ENCODE measurements at regions not wholly inside any gene's neighbourhood (a gene's known extent, or its start where the extent isn't known, plus 50 kb on each side); places are given as distances from the start of the nearest gene placed in this dataset.

DNA sequence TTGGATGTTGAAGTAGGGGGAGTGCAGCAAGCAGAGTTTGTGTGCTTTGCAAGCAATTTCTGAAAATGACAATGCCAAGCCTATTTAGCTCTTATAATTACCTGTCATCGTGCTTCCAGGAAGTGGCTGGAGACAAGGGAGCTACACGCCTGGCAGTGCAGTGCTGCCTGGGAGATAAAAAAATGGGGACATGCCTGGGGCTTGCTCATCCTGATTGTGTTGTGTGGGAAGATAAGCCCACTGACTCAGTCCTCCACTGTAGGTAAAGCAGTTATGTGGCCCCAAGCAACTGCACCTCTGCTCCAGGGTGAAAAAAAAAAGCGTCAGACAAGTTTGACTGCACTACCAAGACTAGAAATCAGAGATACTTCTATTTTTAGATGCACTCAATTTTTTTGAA lies 396.9 kb upstream of the NXPH2 start:
- no peaks in the 10 kb centered on the region for H3K27me3 ChIP-seq (ENCODE audit: insufficient read depth, low read length)
- H3K4ac ChIP-seq (ENCODE audit: low read depth, low read length) = no peak overlapping the region
- no peak overlapping the region for H3T11ph ChIP-seq (ENCODE audit: low read length)
- no peak overlapping the region for H2AFZ ChIP-seq (ENCODE audit: low read length)
- no peak overlapping the region for H3K18ac ChIP-seq (ENCODE audit: insufficient read length, low read depth, low read length)
- no peak overlapping the region for H4K91ac ChIP-seq (ENCODE audit: insufficient read length, low read depth, low read length)
- H2BK5ac ChIP-seq (ENCODE audit: insufficient read length, low read length) = no peak overlapping the region
- no peak overlapping the region for H4K5ac ChIP-seq (ENCODE audit: insufficient read length, low read depth, low read length)
- H3K4me2 ChIP-seq (ENCODE audit: insufficient read depth, insufficient read length, low read length) = no peak overlapping the region
- H3K4me1 ChIP-seq (ENCODE audit: insufficient read depth, low read length) = no peaks in the 10 kb centered on the region
- H3K23ac ChIP-seq (ENCODE audit: insufficient read length, low read depth, low read length) = no peak overlapping the region
- H3K9ac ChIP-seq (ENCODE audit: extremely low read depth, insufficient read length, low read length) = no peak overlapping the region
- H3K9me3 Mint-ChIP-seq = no peaks in the 10 kb centered on the region
- H2BK15ac ChIP-seq (ENCODE audit: low read depth, low read length) = no peak overlapping the region
- H3K14ac ChIP-seq (ENCODE audit: insufficient read depth, low read length) = no peak overlapping the region
- peaks cover 10 to 14% of the 10 kb centered on the region in 2 experiments for H3K4me1 Mint-ChIP-seq
- no peaks in the 10 kb centered on the region for H3K27me3 Mint-ChIP-seq (ENCODE audit: low read depth)
- no peaks in the 10 kb centered on the region for H3K36me3 Mint-ChIP-seq (ENCODE audit: insufficient read depth in 1 of 3, low read depth in 3 of 3)
- no peak overlapping the region for H3K4me3 Mint-ChIP-seq
- no peak overlapping the region for H3K27ac Mint-ChIP-seq
- H3K9me3 ChIP-seq (ENCODE audit: control insufficient read depth, low read depth, low read length) = no peaks in the 10 kb centered on the region
- whole genome bisulfite sequencing (ENCODE audit: extremely low coverage, insufficient read length, low lambda C conversion rate) = no CpG with 5 or more reads among the region's 3 CpGs
- H2BK20ac ChIP-seq (ENCODE audit: low read depth, low read length, poor library complexity, severe bottlenecking) = no peak overlapping the region
- no peaks in the 10 kb centered on the region for H3K23me2 ChIP-seq (ENCODE audit: insufficient read length, low read depth, low read length, poor library complexity, severe bottlenecking)
- H2AK5ac ChIP-seq (ENCODE audit: insufficient read length, low read length) = no peak overlapping the region
- H2BK120ac ChIP-seq (ENCODE audit: low read depth, low read length, poor library complexity, severe bottlenecking) = no peak overlapping the region
- no peak overlapping the region for H3K27ac ChIP-seq (ENCODE audit: insufficient read length, low read depth, low read length)
- no peaks in the 10 kb centered on the region for H3K79me2 ChIP-seq (ENCODE audit: insufficient read depth, low read length)
- no peak for DNase-seq
- no peak overlapping the region for H2BK12ac ChIP-seq (ENCODE audit: insufficient read length, low read depth, low read length)
- no peaks in the 10 kb centered on the region for H3K79me1 ChIP-seq (ENCODE audit: insufficient read depth, low read depth, low read length, poor library complexity, severe bottlenecking)
- no peak overlapping the region for H3K56ac ChIP-seq (ENCODE audit: insufficient read length, low read depth, low read length)
- TF ChIP-seq, protein P1, sequence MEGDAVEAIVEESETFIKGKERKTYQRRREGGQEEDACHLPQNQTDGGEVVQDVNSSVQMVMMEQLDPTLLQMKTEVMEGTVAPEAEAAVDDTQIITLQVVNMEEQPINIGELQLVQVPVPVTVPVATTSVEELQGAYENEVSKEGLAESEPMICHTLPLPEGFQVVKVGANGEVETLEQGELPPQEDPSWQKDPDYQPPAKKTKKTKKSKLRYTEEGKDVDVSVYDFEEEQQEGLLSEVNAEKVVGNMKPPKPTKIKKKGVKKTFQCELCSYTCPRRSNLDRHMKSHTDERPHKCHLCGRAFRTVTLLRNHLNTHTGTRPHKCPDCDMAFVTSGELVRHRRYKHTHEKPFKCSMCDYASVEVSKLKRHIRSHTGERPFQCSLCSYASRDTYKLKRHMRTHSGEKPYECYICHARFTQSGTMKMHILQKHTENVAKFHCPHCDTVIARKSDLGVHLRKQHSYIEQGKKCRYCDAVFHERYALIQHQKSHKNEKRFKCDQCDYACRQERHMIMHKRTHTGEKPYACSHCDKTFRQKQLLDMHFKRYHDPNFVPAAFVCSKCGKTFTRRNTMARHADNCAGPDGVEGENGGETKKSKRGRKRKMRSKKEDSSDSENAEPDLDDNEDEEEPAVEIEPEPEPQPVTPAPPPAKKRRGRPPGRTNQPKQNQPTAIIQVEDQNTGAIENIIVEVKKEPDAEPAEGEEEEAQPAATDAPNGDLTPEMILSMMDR (conservative IDR thresholded peaks at IDR 0.05) = no peak
- H4K20me1 ChIP-seq (ENCODE audit: control insufficient read depth, insufficient read depth, insufficient read length) = no peaks in the 10 kb centered on the region
- H4K8ac ChIP-seq (replicated peaks; ENCODE audit: insufficient read length, low read depth, low read length) = no peak overlapping the region
